CD4-positive, CD25-positive, alpha-beta regulatory T cell (primary cell): ENCODE measurements at regions not wholly inside any gene's neighbourhood (a gene's known extent, or its start where the extent isn't known, plus 50 kb on each side); places are given as distances from the start of the nearest gene placed in this dataset.

Experiments
- ATAC-seq, 2 donors: fragments of 150-1000 bp; cut with Tn5 transposase; one replicate each; pipeline ENCODE4 v1.10.0; 2021; ENCODE audit warnings: low read depth in 2 of 2, moderate number of reproducible peaks in 2 of 2, moderate library complexity in 1 of 2
- DNase-seq, 3 donors: peaks; one replicate each; pipeline versions ENCODE4 v3.0.0 to v3.0.0-alpha.2; 2012 to 2022; ENCODE audit warnings: mixed read lengths in 1 of 3
- H3K27ac ChIP-seq: one replicate; pipeline ENCODE4 v1.7.0; 2013; ENCODE audit warnings: mild to moderate bottlenecking, low read length; ENCODE audit not compliant: insufficient read depth, poor library complexity, severe bottlenecking
- H3K27me3 ChIP-seq: one replicate; pipeline ENCODE4 v1.7.0; 2013; ENCODE audit warnings: low read length; ENCODE audit not compliant: control insufficient read depth, insufficient read depth
- H3K36me3 ChIP-seq: one replicate; pipeline ENCODE4 v1.7.0; 2013; ENCODE audit warnings: mild to moderate bottlenecking, low read length, moderate library complexity; ENCODE audit not compliant: control insufficient read depth, insufficient read depth
- H3K4me1 ChIP-seq: 2 replicates; pipeline ENCODE4 v1.7.0; 2013; ENCODE audit warnings: mild to moderate bottlenecking, low read length; ENCODE audit not compliant: insufficient read depth, control insufficient read depth, poor library complexity, severe bottlenecking
- H3K4me3 ChIP-seq: one replicate; pipeline ENCODE4 v1.7.0; 2013; ENCODE audit warnings: low read depth, mild to moderate bottlenecking, low read length, moderate library complexity
- H3K9me3 ChIP-seq, 2 experiments: 1 replicate in 1 of 2; 2 replicates in 1 of 2; pipeline ENCODE4 v1.7.0; 2013; ENCODE audit warnings: low read length in 2 of 2, mild to moderate bottlenecking in 1 of 2, moderate library complexity in 1 of 2; ENCODE audit not compliant: control insufficient read depth in 2 of 2
- H3K27ac Mint-ChIP-seq, 3 donors: one replicate each; pipeline ENCODE4 v1.8.0; 2020 to 2022; ENCODE audit warnings: mild to moderate bottlenecking in 3 of 3, mixed read lengths in 3 of 3, moderate library complexity in 2 of 3
- H3K27me3 Mint-ChIP-seq: one replicate; pipeline ENCODE4 v1.8.0; 2022; ENCODE audit warnings: mild to moderate bottlenecking, mixed read lengths
- H3K36me3 Mint-ChIP-seq: one replicate; pipeline ENCODE4 v1.8.0; 2020; ENCODE audit warnings: mixed read lengths
- H3K4me1 Mint-ChIP-seq, 4 donors: one replicate each; pipeline ENCODE4 v1.8.0; 2020 to 2022; ENCODE audit warnings: mixed read lengths in 4 of 4, mild to moderate bottlenecking in 1 of 4
- H3K4me3 Mint-ChIP-seq, 4 donors: one replicate each; pipeline ENCODE4 v1.8.0; 2020 to 2022; ENCODE audit warnings: mild to moderate bottlenecking in 4 of 4, mixed read lengths in 4 of 4, moderate library complexity in 3 of 4
- H3K9me3 Mint-ChIP-seq, 7 donors: one replicate each; pipeline ENCODE4 v1.8.0; 2020 to 2022; ENCODE audit warnings: mixed read lengths in 7 of 7, mild to moderate bottlenecking in 3 of 7, moderate library complexity in 2 of 7

DNA sequence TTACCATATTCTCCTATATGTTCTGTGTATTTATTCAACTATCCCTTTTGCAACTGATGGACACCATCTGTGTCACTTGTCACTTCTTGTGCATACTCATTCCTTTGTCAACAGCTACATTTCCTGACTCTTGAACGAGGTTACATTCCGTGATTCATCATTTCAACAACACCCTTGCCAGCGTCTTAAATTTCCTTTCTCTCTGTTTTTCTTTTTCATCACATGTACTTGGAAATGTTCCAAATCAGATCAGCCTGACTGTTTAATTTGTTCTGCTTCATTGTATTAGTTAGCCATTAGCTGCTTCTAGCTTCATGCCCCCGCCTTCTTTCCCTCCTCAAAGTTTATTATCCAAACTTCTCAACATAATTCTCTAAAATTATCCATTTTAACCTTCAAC is 173.0 kb downstream of the ADGRL4 start:
- H3K27ac ChIP-seq: no peak overlapping the region
- H3K4me3 ChIP-seq: no peak overlapping the region
- Mint-ChIP-seq H3K4me1 (peaks cover 0 to 10% (median 3%) of the 10 kb centered on the region in 4 donors), H3K27ac (no peak overlapping the region), H3K27me3 (no peaks in the 10 kb centered on the region), H3K36me3 (no peaks in the 10 kb centered on the region), H3K9me3 (peaks cover 0 to 2% (median 0%) of the 10 kb centered on the region in 7 donors), H3K4me3 (no peak overlapping the region)
- H3K36me3 ChIP-seq: no peaks in the 10 kb centered on the region
- no peak for DNase-seq
- no peaks in the 10 kb centered on the region for H3K4me1 ChIP-seq
- H3K9me3 ChIP-seq: no peaks in the 10 kb centered on the region
- H3K27me3 ChIP-seq: no peaks in the 10 kb centered on the region
- no peak for ATAC-seq

GRCh38 chr1:78834201-78834741 is 172.3 kb downstream of the ADGRL4 start:
- Mint-ChIP-seq H3K36me3 (no peaks in the 10 kb centered on the region), H3K4me3 (no peak overlapping the region), H3K9me3 (peaks cover 0 to 2% (median 0%) of the 10 kb centered on the region in 7 donors), H3K27ac (no peak overlapping the region), H3K27me3 (no peaks in the 10 kb centered on the region), H3K4me1 (peaks cover 0 to 10% (median 3%) of the 10 kb centered on the region in 4 donors)
- no peaks in the 10 kb centered on the region for H3K27me3 ChIP-seq
- no peak overlapping the region for H3K4me3 ChIP-seq
- no peaks in the 10 kb centered on the region for H3K9me3 ChIP-seq
- no peak overlapping the region for H3K27ac ChIP-seq
- no peak for ATAC-seq
- no peak for DNase-seq
- no peaks in the 10 kb centered on the region for H3K36me3 ChIP-seq
- H3K4me1 ChIP-seq: no peaks in the 10 kb centered on the region

- Mint-ChIP-seq H3K36me3 (no peaks in the 10 kb centered on the region), H3K4me3 (no peak overlapping the region), H3K4me1 (peaks cover 0 to 10% (median 3%) of the 10 kb centered on the region in 4 donors), H3K27ac (no peak overlapping the region), H3K27me3 (no peaks in the 10 kb centered on the region), H3K9me3 (peaks cover 0 to 2% (median 0%) of the 10 kb centered on the region in 7 donors)
- DNase-seq (peak in 1 of 3 donors; percentile 3), ATAC-seq (no peak)
- H3K27ac ChIP-seq: no peak overlapping the region
- H3K4me3 ChIP-seq: peak overlapping the region; percentile 46
- H3K27me3 ChIP-seq: no peaks in the 10 kb centered on the region
- H3K4me1 ChIP-seq: no peaks in the 10 kb centered on the region
- H3K36me3 ChIP-seq: no peaks in the 10 kb centered on the region
- no peaks in the 10 kb centered on the region for H3K9me3 ChIP-seq
Measured at GRCh38 chr1:78836726-78837125, 169.8 kb downstream of the ADGRL4 start.

- H3K27ac Mint-ChIP-seq: no peak overlapping the region
- peaks cover 0 to 7% (median 3%) of the 10 kb centered on the region in 4 donors for H3K4me1 Mint-ChIP-seq
- Histone ChIP-seq H3K4me1 (no peaks in the 10 kb centered on the region), H3K4me3 (no peak overlapping the region), H3K27ac (no peak overlapping the region), H3K36me3 (no peaks in the 10 kb centered on the region), H3K27me3 (no peaks in the 10 kb centered on the region), H3K9me3 (no peaks in the 10 kb centered on the region)
- no peak overlapping the region for H3K4me3 Mint-ChIP-seq
- H3K27me3 Mint-ChIP-seq: no peaks in the 10 kb centered on the region
- no peaks in the 10 kb centered on the region for H3K36me3 Mint-ChIP-seq
- ATAC-seq (peak in 1 of 2 donors; percentile 37), DNase-seq (peak in 2 of 3 donors; percentile 9 to 48)
- peaks cover 0 to 1% (median 0%) of the 10 kb centered on the region in 7 donors for H3K9me3 Mint-ChIP-seq
Measured at GRCh38 chr1:78839704-78840277, 166.7 kb downstream of the ADGRL4 start.
